MCF 10A (cell line): ENCODE measurements at regions not wholly inside any gene's neighbourhood (a gene's known extent, or its start where the extent isn't known, plus 50 kb on each side); places are given as distances from the start of the nearest gene placed in this dataset.

ENCODE experiments used
- BruUV-seq: library from RNA; stranded (reverse); fragments of 400-500 nt; replicated peaks from 2 replicates; lab custom pipeline; 2021; lab: Mats Ljungman, UMichigan
- CTCF ChIA-PET: fragments of 300-600 bp; sonication (Branson Sonifier 250); formaldehyde crosslinking; extraction: SDS; loops from one replicate; lab custom pipeline; 2021; ENCODE audit warnings: antibody characterized with exemption, inconsistent platforms; lab: Yijun Ruan, JAX
- POLR2A ChIA-PET: fragments of 300-600, 350-650 bp; sonication (Branson Sonifier 250); formaldehyde crosslinking; extraction: SDS; loops from one replicate; lab custom pipeline; 2020; ENCODE audit warnings: antibody characterized with exemption, inconsistent platforms; lab: Yijun Ruan, JAX
- DNase-seq: peaks from one replicate; pipeline ENCODE4 v3.0.0-alpha.2; 2018; ENCODE audit not compliant: unreplicated experiment
- H3K27ac Mint-ChIP-seq: one replicate; pipeline ENCODE4 v1.8.0; 2022; ENCODE audit warnings: mild to moderate bottlenecking, low read depth, mixed read lengths; ENCODE audit not compliant: unreplicated experiment
- H3K27me3 Mint-ChIP-seq: one replicate; pipeline ENCODE4 v1.8.0; 2022; ENCODE audit warnings: mixed read lengths; ENCODE audit not compliant: insufficient read depth, unreplicated experiment
- H3K36me3 Mint-ChIP-seq: one replicate; pipeline ENCODE4 v1.8.0; 2022; ENCODE audit warnings: mild to moderate bottlenecking, moderate library complexity, mixed read lengths; ENCODE audit not compliant: insufficient read depth, unreplicated experiment
- H3K4me1 Mint-ChIP-seq: one replicate; pipeline ENCODE4 v1.8.0; 2022; ENCODE audit warnings: mixed read lengths; ENCODE audit not compliant: insufficient read depth, unreplicated experiment
- H3K4me3 Mint-ChIP-seq: one replicate; pipeline ENCODE4 v1.8.0; 2022; ENCODE audit warnings: mild to moderate bottlenecking, moderate library complexity, mixed read lengths; ENCODE audit not compliant: unreplicated experiment
- H3K9me3 Mint-ChIP-seq: one replicate; pipeline ENCODE4 v1.8.0; 2022; ENCODE audit warnings: mixed read lengths; ENCODE audit not compliant: unreplicated experiment
- intact Hi-C: fragments of 100-400 bp; cut with micrococcal nuclease; formaldehyde crosslinking; loops from 2 replicates; pipeline ENCODE4 v1.14.1; 2022
- TF ChIP-seq, protein P1 (sequence below): fragments of 200-600 bp; IDR thresholded peaks from one replicate; pipeline ENCODE4 v1.8.0; 2022; ENCODE audit warnings: antibody characterized with exemption, mild to moderate bottlenecking; ENCODE audit not compliant: unreplicated experiment

DNA sequence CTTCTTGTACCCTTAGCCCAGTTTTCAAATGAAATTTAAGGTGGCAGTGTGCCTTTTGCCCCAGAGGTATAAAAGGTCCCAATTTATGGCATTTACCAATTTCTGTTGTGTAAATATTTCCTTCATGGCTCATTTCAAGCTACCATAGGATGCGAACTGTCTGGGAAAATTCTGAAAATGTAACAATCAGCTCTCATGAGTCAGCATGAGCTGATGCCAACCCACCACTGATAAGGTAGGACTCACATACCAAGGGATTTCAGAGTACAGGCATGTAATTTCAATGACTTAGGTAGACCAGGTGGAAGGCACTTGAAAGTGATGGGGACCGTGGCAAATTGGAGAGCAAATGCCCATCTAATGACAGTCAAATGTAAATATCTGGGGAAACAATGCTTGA lies 169.5 kb downstream of the TTC8 start:
- POLR2A ChIA-PET: no interaction called here
- peak; percentile 33 for DNase-seq
- Mint-ChIP-seq H3K36me3 (no peaks in the 10 kb centered on the region), H3K9me3 (no peaks in the 10 kb centered on the region), H3K4me3 (no peak overlapping the region), H3K27ac (no peak overlapping the region), H3K4me1 (peaks cover 13% of the 10 kb centered on the region), H3K27me3 (no peaks in the 10 kb centered on the region)
- CTCF ChIA-PET: interaction anchor here (0.6 to 1.0 kb wide), 2 partner anchors 32 to 153 kb away, joined by 3 to 4 read pairs; no protein-coding TSS in a partner anchor
- TF ChIP-seq, protein P1, sequence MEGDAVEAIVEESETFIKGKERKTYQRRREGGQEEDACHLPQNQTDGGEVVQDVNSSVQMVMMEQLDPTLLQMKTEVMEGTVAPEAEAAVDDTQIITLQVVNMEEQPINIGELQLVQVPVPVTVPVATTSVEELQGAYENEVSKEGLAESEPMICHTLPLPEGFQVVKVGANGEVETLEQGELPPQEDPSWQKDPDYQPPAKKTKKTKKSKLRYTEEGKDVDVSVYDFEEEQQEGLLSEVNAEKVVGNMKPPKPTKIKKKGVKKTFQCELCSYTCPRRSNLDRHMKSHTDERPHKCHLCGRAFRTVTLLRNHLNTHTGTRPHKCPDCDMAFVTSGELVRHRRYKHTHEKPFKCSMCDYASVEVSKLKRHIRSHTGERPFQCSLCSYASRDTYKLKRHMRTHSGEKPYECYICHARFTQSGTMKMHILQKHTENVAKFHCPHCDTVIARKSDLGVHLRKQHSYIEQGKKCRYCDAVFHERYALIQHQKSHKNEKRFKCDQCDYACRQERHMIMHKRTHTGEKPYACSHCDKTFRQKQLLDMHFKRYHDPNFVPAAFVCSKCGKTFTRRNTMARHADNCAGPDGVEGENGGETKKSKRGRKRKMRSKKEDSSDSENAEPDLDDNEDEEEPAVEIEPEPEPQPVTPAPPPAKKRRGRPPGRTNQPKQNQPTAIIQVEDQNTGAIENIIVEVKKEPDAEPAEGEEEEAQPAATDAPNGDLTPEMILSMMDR: no peak
- BruUV-seq: no TSS peak
- intact Hi-C loops: no loop called here

DNA sequence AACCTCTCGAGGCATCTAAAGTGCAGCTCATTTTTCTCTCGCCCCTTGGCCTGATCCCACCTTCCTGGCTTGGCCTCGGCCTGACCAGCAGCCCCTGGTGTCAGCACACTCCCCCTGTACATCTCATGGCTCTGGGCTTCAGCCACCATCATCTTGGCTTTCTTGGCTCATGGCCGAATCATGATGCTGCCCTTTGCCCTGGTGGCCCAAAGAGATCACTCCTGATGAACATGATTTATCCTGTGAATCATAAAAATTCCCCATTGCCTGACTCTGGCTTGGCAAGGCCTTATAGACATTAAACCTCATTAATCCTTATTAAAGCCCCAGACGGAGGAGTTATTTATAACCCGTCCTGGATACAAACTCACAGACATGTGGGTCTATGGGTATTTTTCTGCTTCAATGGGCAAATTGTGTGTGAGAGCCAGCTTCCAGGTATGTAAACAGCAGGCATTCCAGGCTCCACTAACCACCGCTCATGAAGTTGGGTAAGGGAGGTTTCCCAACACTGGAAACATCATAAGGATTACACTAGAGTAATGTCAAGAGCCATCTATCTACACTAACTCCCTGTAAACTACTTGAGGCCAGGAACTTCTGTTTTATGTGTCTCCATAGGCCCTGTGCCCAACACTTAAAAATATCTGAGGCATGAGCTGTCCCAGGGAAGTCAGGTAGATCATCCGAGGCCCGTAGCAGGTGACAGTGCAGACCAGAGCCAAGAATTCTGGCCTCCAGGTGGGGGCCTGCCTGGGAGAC lies 171.2 kb downstream of the TTC8 start:
- DNase-seq: peak; percentile 68
- ChIA-PET CTCF (no interaction called here), POLR2A (no interaction called here)
- Mint-ChIP-seq H3K4me3 (no peak overlapping the region), H3K4me1 (peaks cover 14% of the 10 kb centered on the region), H3K27ac (no peak overlapping the region), H3K27me3 (no peaks in the 10 kb centered on the region), H3K9me3 (no peaks in the 10 kb centered on the region), H3K36me3 (no peaks in the 10 kb centered on the region)
- TF ChIP-seq, protein P1: no peak
- intact Hi-C loops: no loop called here
- no TSS peak for BruUV-seq

DNA sequence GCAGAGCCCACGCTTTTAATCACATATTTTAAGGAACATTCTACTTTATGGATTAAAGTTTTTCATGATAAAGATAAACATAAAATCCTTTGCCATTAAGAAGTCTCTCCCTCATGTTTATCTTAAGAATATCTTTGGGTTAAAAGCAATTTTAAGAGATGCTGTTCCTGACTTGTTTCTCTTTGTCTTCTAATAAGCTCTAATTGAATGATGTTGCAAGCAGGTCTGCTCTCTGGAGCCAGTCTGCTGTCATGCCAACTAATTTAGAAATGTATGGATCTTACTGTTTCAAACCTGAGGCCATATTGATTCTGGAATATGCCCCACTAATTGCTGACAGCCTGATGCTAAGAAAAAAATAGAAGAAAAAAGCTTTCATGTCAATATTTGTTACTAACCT lies 173.6 kb downstream of the TTC8 start:
- CTCF ChIA-PET: no interaction called here

DNA sequence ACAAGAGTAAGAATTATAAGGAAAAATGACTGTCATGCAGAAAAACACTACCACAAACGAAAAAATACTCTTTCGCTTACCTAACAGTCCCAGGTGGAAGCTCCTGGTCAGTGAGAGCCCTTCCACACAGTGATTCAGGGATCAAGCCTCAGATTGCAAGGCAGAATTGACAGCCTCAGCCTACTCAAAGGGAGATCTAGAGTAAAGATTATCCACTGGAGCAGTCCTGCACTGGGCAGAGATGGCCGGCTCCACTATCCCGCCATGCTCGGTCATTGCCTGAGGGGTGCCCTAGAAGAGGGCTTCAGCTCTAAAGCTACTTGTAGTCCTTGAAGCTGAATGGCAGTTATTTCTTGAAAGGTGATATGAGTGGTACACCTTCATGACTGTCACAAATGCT lies 174.7 kb downstream of the TTC8 start:
- POLR2A ChIA-PET: interaction anchor here (1.0 kb wide), 1 partner anchor 175 kb away, joined by 3 read pairs; the partner anchor contains the start of gene TTC8
- Mint-ChIP-seq H3K36me3 (no peaks in the 10 kb centered on the region), H3K4me3 (no peak overlapping the region), H3K9me3 (no peaks in the 10 kb centered on the region), H3K27ac (no peak overlapping the region), H3K4me1 (peaks cover 24% of the 10 kb centered on the region), H3K27me3 (no peaks in the 10 kb centered on the region)
- BruUV-seq: no TSS peak
- DNase-seq: no peak
- CTCF ChIA-PET: interaction anchor here (0.6 to 0.7 kb wide), 3 partner anchors 13 to 520 kb away, joined by 3 to 6 read pairs (median 3); no protein-coding TSS in a partner anchor
- TF ChIP-seq, protein P1: no peak
- intact Hi-C loops: no loop called here

More for the DNA sequence above, 173.6 kb downstream of the TTC8 start:
- no peaks in the 10 kb centered on the region for H3K36me3 Mint-ChIP-seq
- H3K27ac Mint-ChIP-seq: no peak overlapping the region
- intact Hi-C loops: no loop called here
- TF ChIP-seq, protein P1: no peak
- no peak overlapping the region for H3K4me3 Mint-ChIP-seq
- POLR2A ChIA-PET: interaction anchor here (1.0 kb wide), 1 partner anchor 174 kb away, joined by 3 read pairs; the partner anchor contains the start of gene TTC8
- peaks cover 24% of the 10 kb centered on the region for H3K4me1 Mint-ChIP-seq
- no peaks in the 10 kb centered on the region for H3K27me3 Mint-ChIP-seq
- no peak for DNase-seq
- no peaks in the 10 kb centered on the region for H3K9me3 Mint-ChIP-seq
- no TSS peak for BruUV-seq
